Sigmoid colon (tissue), 4 donors: ENCODE measurements at regions not wholly inside any gene's neighbourhood (a gene's known extent, or its start where the extent isn't known, plus 50 kb on each side); places are given as distances from the start of the nearest gene placed in this dataset.

Experiments used
- POLR2A ChIP-seq, 2 donors: fragments of 450-650 bp; IDR thresholded peaks; one replicate each; pipeline ENCODE4 v1.6.1; 2016; ENCODE audit warnings: antibody characterized with exemption in 2 of 2, mild to moderate bottlenecking in 2 of 2, moderate library complexity in 2 of 2
- POLR2AphosphoS5 ChIP-seq, 4 donors: sonication (generic); formaldehyde crosslinking; IDR thresholded peaks; one replicate each; pipeline ENCODE4 v1.6.1; 2017; ENCODE audit warnings: antibody characterized with exemption in 4 of 4
- TF ChIP-seq, protein P1 (sequence below), 4 experiments: fragments of 450-650 bp in 3 of 4; fragments of 200-600 bp in 1 of 4; IDR thresholded peaks; one replicate each; pipeline ENCODE4 v1.5.1; 2016 to 2019; ENCODE audit warnings: antibody characterized with exemption in 4 of 4, mild to moderate bottlenecking in 3 of 4, moderate library complexity in 2 of 4

DNA sequence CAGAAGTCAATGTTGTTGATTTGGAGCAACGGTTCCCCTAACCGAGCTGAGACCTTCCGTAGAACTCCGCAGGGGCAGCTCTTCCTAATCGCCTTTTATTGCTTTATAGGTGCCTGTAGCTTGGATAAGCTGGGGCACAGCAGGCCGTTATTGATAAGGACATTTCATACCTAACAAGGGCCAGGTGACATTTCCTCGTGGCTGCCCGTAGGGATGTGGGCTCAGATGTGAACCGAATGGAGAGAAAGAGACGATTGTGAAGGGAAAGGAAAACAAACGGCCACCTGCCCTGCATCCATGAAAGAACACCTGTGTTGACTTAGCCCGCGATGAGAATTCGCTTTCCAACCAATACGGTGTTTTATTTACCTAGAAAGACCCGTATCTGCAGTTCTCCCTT, 53.3 kb upstream of the DACT2 start:
- TF ChIP-seq, protein P1, sequence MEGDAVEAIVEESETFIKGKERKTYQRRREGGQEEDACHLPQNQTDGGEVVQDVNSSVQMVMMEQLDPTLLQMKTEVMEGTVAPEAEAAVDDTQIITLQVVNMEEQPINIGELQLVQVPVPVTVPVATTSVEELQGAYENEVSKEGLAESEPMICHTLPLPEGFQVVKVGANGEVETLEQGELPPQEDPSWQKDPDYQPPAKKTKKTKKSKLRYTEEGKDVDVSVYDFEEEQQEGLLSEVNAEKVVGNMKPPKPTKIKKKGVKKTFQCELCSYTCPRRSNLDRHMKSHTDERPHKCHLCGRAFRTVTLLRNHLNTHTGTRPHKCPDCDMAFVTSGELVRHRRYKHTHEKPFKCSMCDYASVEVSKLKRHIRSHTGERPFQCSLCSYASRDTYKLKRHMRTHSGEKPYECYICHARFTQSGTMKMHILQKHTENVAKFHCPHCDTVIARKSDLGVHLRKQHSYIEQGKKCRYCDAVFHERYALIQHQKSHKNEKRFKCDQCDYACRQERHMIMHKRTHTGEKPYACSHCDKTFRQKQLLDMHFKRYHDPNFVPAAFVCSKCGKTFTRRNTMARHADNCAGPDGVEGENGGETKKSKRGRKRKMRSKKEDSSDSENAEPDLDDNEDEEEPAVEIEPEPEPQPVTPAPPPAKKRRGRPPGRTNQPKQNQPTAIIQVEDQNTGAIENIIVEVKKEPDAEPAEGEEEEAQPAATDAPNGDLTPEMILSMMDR (IDR thresholded peaks at IDR 0.05) = no peak
- TF ChIP-seq POLR2A (IDR thresholded peaks at IDR 0.05) (no peak), POLR2AphosphoS5 (IDR thresholded peaks at IDR 0.05) (no peak)
